ENCODE measurements at regions not wholly inside any gene's neighbourhood (a gene's known extent, or its start where the extent isn't known, plus 50 kb on each side); places are given as distances from the start of the nearest gene placed in this dataset.

DNA sequence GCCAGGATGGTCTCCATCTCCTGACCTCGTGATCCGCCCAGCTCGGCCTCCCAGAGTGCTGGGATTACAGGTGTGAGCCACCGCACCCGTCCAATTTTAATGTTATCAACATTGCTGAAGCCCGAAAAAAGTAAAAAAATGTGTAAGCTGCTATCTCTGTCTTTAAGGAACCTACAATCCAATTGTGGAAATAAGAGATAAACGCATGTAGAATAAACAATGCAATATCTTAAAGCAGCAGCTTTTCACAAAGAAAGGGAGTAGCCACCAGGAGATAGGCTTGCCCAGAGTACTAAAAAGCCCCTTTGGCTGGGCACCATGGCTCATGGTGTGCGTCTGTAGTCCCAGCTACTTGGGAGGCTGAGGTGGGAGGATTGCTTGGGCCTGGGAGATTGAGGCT, 282.9 kb upstream of the LYZL1 start:
- TF ChIP-seq TAF1 (conservative IDR thresholded peaks at IDR 0.05) (no peak), RAD21 (IDR thresholded peaks at IDR 0.05) (no peak), MAX (IDR thresholded peaks at IDR 0.05) (no peak)
- TF ChIP-seq, protein P1, sequence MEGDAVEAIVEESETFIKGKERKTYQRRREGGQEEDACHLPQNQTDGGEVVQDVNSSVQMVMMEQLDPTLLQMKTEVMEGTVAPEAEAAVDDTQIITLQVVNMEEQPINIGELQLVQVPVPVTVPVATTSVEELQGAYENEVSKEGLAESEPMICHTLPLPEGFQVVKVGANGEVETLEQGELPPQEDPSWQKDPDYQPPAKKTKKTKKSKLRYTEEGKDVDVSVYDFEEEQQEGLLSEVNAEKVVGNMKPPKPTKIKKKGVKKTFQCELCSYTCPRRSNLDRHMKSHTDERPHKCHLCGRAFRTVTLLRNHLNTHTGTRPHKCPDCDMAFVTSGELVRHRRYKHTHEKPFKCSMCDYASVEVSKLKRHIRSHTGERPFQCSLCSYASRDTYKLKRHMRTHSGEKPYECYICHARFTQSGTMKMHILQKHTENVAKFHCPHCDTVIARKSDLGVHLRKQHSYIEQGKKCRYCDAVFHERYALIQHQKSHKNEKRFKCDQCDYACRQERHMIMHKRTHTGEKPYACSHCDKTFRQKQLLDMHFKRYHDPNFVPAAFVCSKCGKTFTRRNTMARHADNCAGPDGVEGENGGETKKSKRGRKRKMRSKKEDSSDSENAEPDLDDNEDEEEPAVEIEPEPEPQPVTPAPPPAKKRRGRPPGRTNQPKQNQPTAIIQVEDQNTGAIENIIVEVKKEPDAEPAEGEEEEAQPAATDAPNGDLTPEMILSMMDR (IDR thresholded peaks at IDR 0.05; ENCODE audit: low read depth, low read length, missing input control) = no peak
- TF ChIP-seq, protein P2, sequence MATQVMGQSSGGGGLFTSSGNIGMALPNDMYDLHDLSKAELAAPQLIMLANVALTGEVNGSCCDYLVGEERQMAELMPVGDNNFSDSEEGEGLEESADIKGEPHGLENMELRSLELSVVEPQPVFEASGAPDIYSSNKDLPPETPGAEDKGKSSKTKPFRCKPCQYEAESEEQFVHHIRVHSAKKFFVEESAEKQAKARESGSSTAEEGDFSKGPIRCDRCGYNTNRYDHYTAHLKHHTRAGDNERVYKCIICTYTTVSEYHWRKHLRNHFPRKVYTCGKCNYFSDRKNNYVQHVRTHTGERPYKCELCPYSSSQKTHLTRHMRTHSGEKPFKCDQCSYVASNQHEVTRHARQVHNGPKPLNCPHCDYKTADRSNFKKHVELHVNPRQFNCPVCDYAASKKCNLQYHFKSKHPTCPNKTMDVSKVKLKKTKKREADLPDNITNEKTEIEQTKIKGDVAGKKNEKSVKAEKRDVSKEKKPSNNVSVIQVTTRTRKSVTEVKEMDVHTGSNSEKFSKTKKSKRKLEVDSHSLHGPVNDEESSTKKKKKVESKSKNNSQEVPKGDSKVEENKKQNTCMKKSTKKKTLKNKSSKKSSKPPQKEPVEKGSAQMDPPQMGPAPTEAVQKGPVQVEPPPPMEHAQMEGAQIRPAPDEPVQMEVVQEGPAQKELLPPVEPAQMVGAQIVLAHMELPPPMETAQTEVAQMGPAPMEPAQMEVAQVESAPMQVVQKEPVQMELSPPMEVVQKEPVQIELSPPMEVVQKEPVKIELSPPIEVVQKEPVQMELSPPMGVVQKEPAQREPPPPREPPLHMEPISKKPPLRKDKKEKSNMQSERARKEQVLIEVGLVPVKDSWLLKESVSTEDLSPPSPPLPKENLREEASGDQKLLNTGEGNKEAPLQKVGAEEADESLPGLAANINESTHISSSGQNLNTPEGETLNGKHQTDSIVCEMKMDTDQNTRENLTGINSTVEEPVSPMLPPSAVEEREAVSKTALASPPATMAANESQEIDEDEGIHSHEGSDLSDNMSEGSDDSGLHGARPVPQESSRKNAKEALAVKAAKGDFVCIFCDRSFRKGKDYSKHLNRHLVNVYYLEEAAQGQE (IDR thresholded peaks at IDR 0.05) = no peak
